DND-41 (cell line): ENCODE measurements at regions not wholly inside any gene's neighbourhood (a gene's known extent, or its start where the extent isn't known, plus 50 kb on each side); places are given as distances from the start of the nearest gene placed in this dataset.

Experiments used
- ATAC-seq: fragments of 200-7000 bp; cut with Tn5 transposase; 3 replicates; pipeline ENCODE4 v1.9.1; 2021; ENCODE audit warnings: low read depth; ENCODE audit not compliant: insufficient read depth
- DNase-seq: peaks from one replicate; pipeline ENCODE4 v3.0.0-alpha.2; 2020
- H2AFZ ChIP-seq: 2 replicates; pipeline ENCODE4 v1.6.0; 2012; ENCODE audit warnings: low read depth, low read length
- H3K27ac ChIP-seq: 2 replicates; pipeline ENCODE4 v1.5.1; 2012; ENCODE audit warnings: low read length, inconsistent platforms
- H3K27me3 ChIP-seq: fragments of 200-600 bp; sonication (generic); 2 replicates; pipeline ENCODE4 v1.6.0; 2012; ENCODE audit warnings: low read length, mild to moderate bottlenecking, inconsistent platforms; ENCODE audit not compliant: insufficient read depth, poor library complexity
- H3K36me3 ChIP-seq: 2 replicates; pipeline ENCODE4 v1.5.1; 2012; ENCODE audit warnings: low read length, inconsistent platforms; ENCODE audit not compliant: insufficient read depth
- H3K4me1 ChIP-seq: 2 replicates; pipeline ENCODE4 v1.5.1; 2012; ENCODE audit warnings: mild to moderate bottlenecking, low read length; ENCODE audit not compliant: insufficient read depth
- H3K4me2 ChIP-seq: 2 replicates; pipeline ENCODE4 v1.6.0; 2012; ENCODE audit warnings: mild to moderate bottlenecking, moderate library complexity, low read length, inconsistent platforms; ENCODE audit not compliant: insufficient read depth
- H3K4me3 ChIP-seq, 2 experiments: fragments of 200-600 bp in 1 of 2; shearing (Covaris generic) in 1 of 2; 2 replicates each; pipeline ENCODE4 v1.5.1; 2012 to 2016; ENCODE audit warnings: inconsistent platforms in 2 of 2, low read length in 2 of 2, mild to moderate bottlenecking in 2 of 2, low read depth in 1 of 2, moderate library complexity in 1 of 2
- H3K79me2 ChIP-seq: 2 replicates; pipeline ENCODE4 v1.6.0; 2012; ENCODE audit warnings: low read length, inconsistent platforms; ENCODE audit not compliant: insufficient read depth
- H3K9ac ChIP-seq: 2 replicates; pipeline ENCODE4 v1.6.0; 2012; ENCODE audit warnings: low read depth, mild to moderate bottlenecking, inconsistent platforms, low read length, moderate library complexity
- H3K9me3 ChIP-seq: 2 replicates; pipeline ENCODE4 v1.5.1; 2012; ENCODE audit warnings: low read length, moderate library complexity, mild to moderate bottlenecking, inconsistent platforms; ENCODE audit not compliant: insufficient read depth, severe bottlenecking
- H4K20me1 ChIP-seq: 2 replicates; pipeline ENCODE4 v1.6.0; 2012; ENCODE audit warnings: low read length; ENCODE audit not compliant: insufficient read depth
- EZH2 ChIP-seq: IDR thresholded peaks from 3 replicates; pipeline ENCODE4 v1.6.1; 2012; ENCODE audit warnings: borderline replicate concordance, low read depth, mild to moderate bottlenecking, moderate library complexity, low read length, inconsistent platforms; ENCODE audit not compliant: severe bottlenecking
- TF ChIP-seq, protein P1 (sequence below): IDR thresholded peaks from 2 replicates; pipeline ENCODE4 v1.5.1; 2012; ENCODE audit warnings: borderline replicate concordance, low read length, moderate library complexity, mild to moderate bottlenecking; ENCODE audit not compliant: poor library complexity, severe bottlenecking; ENCODE audit errors: extremely low read depth

DNA sequence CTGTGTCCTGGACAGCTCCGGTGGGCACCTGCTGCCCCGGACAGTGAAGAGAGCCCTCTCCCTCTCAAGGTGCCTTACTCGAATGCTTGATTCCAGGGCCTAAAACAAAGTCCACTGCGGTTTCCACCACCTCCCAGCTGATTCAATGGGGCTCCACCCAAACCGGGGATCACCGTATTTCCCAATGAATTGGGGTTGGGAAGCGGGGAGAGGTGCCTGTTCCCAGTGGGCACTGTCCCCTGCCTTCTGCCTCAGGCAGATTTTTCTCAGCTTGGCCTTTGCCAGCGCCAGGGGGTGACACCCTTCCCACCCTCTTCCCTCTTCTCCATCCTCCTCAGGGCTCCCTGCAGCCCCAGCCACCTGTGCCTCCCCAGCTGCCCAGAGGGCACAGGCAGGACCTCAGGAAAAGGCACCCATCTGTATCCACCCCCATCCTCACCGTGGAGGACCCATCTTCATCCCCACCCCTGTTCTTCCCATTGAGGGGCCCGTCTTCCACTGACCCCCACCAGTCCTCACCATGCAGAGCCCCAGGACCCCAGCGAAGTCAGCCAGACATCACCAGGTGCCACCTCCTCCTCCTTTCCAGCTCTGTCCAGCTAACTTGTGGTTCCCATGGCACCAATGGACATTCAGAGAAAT, 66.7 kb upstream of the HPCAL1 start:
- no peaks in the 10 kb centered on the region for H3K9me3 ChIP-seq
- H3K27me3 ChIP-seq: no peaks in the 10 kb centered on the region
- H2AFZ ChIP-seq: no peak overlapping the region
- H3K4me2 ChIP-seq: no peak overlapping the region
- H3K27ac ChIP-seq: no peak overlapping the region
- no peaks in the 10 kb centered on the region for H3K36me3 ChIP-seq
- peaks cover 3% of the 10 kb centered on the region for H4K20me1 ChIP-seq
- no peak for DNase-seq
- TF ChIP-seq EZH2: no peak
- TF ChIP-seq, protein P1, sequence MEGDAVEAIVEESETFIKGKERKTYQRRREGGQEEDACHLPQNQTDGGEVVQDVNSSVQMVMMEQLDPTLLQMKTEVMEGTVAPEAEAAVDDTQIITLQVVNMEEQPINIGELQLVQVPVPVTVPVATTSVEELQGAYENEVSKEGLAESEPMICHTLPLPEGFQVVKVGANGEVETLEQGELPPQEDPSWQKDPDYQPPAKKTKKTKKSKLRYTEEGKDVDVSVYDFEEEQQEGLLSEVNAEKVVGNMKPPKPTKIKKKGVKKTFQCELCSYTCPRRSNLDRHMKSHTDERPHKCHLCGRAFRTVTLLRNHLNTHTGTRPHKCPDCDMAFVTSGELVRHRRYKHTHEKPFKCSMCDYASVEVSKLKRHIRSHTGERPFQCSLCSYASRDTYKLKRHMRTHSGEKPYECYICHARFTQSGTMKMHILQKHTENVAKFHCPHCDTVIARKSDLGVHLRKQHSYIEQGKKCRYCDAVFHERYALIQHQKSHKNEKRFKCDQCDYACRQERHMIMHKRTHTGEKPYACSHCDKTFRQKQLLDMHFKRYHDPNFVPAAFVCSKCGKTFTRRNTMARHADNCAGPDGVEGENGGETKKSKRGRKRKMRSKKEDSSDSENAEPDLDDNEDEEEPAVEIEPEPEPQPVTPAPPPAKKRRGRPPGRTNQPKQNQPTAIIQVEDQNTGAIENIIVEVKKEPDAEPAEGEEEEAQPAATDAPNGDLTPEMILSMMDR: no peak
- no peak overlapping the region for H3K9ac ChIP-seq
- no peaks in the 10 kb centered on the region for H3K79me2 ChIP-seq
- ATAC-seq: no peak
- H3K4me3 ChIP-seq: no peak overlapping the region
- H3K4me1 ChIP-seq: no peaks in the 10 kb centered on the region

DNA sequence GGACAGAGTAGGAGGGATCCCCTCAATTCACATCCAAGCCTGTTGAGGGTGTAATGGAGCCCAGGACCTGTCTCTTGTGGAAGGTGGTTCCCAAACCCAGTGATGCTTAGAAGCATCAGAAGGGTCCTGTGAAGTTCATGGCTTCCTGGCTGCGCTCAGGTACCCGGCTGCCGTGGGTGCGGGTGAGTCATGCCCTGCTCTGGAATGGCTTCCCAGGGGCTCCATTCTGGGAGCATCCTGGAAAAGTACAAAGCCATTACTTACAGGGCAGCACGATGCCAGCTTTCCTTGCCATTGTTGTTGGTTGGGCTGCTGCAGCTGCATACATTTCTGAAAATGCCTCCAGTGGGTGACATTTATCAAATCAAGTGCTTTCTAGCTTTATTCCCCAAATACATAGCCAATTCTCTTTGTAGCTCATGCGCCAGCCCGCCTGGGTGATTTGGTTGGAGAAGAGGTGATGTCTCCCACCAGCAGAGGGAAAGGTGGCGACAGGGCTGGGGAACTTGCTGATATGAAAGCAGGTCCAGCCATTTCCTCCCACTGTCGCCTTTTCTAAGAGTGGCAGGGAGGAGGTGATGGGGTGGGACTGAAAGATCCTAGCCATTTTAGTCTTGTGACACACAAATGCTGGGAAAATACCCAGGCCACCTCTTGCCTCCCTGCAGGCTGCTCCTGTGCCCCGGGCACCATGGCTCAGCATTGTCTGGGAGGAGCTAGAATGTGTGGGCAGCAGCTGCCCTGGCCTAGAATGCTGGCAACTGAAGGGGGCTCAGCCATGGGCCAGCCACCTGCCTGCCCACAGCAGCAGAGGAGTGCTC, 65.9 kb upstream of the HPCAL1 start:
- no peaks in the 10 kb centered on the region for H3K9me3 ChIP-seq
- no peaks in the 10 kb centered on the region for H3K4me1 ChIP-seq
- no peak overlapping the region for H3K27ac ChIP-seq
- no peak overlapping the region for H3K4me2 ChIP-seq
- ATAC-seq: no peak
- H3K4me3 ChIP-seq: no peak overlapping the region
- DNase-seq: no peak
- TF ChIP-seq EZH2: no peak
- no peak overlapping the region for H2AFZ ChIP-seq
- no peaks in the 10 kb centered on the region for H3K27me3 ChIP-seq
- H4K20me1 ChIP-seq: peaks cover 3% of the 10 kb centered on the region
- H3K79me2 ChIP-seq: no peaks in the 10 kb centered on the region
- no peak overlapping the region for H3K9ac ChIP-seq
- no peaks in the 10 kb centered on the region for H3K36me3 ChIP-seq

DNA sequence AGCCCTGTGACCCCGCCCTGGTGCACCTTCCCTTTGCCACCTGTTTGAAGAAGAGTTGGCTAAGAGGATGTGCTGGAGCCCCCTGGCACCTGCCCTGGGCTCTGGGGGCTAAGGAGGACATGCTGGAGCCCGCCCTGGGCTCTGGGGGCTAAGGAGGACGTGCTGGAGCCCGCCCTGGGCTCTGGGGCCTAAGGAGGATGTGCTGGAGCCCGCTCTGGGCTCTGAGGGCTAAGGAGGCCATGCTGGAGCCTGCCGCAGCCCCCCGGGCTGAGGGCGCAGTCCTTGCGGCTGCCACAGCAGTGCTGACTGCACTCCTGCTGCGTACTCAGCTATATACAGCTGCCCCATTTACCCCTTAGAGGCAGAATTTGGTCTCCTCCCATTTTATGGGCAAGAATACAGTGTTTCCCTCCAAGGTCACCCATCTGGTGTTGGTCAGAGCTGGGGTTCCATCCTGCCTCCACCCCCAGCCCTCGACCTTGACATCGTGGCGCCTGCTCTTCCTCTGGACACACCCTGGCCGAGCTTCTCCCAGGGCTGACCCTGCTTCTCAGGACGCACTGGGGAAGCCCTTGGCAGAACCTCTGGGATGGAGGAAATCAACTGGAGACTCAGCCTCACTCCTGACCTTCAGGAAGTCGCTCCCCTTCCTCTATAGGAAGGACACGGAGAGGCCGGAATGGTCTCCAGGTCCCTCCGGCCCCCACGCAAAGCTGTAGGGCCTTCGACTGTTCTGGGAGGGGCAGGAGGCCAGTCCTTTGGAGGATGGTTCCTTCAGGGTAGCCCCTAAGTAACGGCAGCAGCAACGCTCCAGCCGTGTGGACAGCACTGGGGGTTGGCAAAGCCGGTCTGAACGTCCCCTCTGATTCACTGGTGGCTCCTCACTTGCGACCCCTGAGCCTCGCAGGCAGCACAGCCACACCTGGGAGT, 65.0 kb upstream of the HPCAL1 start:
- Histone ChIP-seq H3K27ac (no peak overlapping the region), H3K4me3 (no peak overlapping the region), H3K27me3 (no peaks in the 10 kb centered on the region), H3K4me1 (no peaks in the 10 kb centered on the region), H3K79me2 (no peaks in the 10 kb centered on the region), H4K20me1 (peaks cover 3% of the 10 kb centered on the region), H3K4me2 (no peak overlapping the region), H3K36me3 (no peaks in the 10 kb centered on the region), H3K9me3 (no peaks in the 10 kb centered on the region), H3K9ac (no peak overlapping the region), H2AFZ (no peak overlapping the region)
- no peak for TF ChIP-seq EZH2
- TF ChIP-seq, protein P1: no peak
- DNase-seq (no peak), ATAC-seq (peak; percentile 35; the same call in 2 of the 3 replicates)
